ENCODE measurements at regions not wholly inside any gene's neighbourhood (a gene's known extent, or its start where the extent isn't known, plus 50 kb on each side); places are given as distances from the start of the nearest gene placed in this dataset.

- no peaks in the 10 kb centered on the region; the same call in 1 of the 2 replicates for H3K36me3 Mint-ChIP-seq (ENCODE audit: low read depth)
- no peak for DNase-seq
- H3K9me3 Mint-ChIP-seq, result 0 out of 2 replicates have a peak, but pooled peaks cover 6% of the 10 kb centered on the region
- no peak overlapping the region for H3K4me3 Mint-ChIP-seq
- peaks cover 7% of the 10 kb centered on the region for H3K27me3 Mint-ChIP-seq (ENCODE audit: insufficient read depth)
- no peak for TF ChIP-seq CTCF (IDR thresholded peaks at IDR 0.05)
- H3K27ac Mint-ChIP-seq, result no peak overlapping the region
- no peaks in the 10 kb centered on the region for H3K4me1 Mint-ChIP-seq (ENCODE audit: low read depth)
Observed at GRCh38 chr2:217491271-217491670, 511.5 kb downstream of the TNS1 start.

GRCh38 chr2:217489145-217489960, 513.4 kb downstream of the TNS1 start:
- no peak for DNase-seq
- Mint-ChIP-seq H3K36me3 (ENCODE audit: low read depth) (no peaks in the 10 kb centered on the region; the same call in 1 of the 2 replicates), H3K4me1 (ENCODE audit: low read depth) (no peaks in the 10 kb centered on the region), H3K27ac (no peak overlapping the region), H3K27me3 (ENCODE audit: insufficient read depth) (peaks cover 7% of the 10 kb centered on the region), H3K9me3 (0 out of 2 replicates have a peak, but pooled peaks cover 6% of the 10 kb centered on the region), H3K4me3 (no peak overlapping the region)
- no peak for TF ChIP-seq CTCF (IDR thresholded peaks at IDR 0.05)

- no peaks in the 10 kb centered on the region for H3K36me3 Mint-ChIP-seq (ENCODE audit: low read depth)
- H3K9me3 Mint-ChIP-seq, result no peaks in the 10 kb centered on the region; the same call in 1 of the 2 replicates
- no peak for TF ChIP-seq CTCF (IDR thresholded peaks at IDR 0.05)
- H3K4me3 Mint-ChIP-seq, result no peak overlapping the region
- H3K27ac Mint-ChIP-seq, result no peak overlapping the region
- H3K4me1 Mint-ChIP-seq (ENCODE audit: low read depth), result peaks cover 8% of the 10 kb centered on the region; the same call in 1 of the 2 replicates
- no peak for DNase-seq
- peaks cover 3% of the 10 kb centered on the region; the same call in 1 of the 2 replicates for H3K27me3 Mint-ChIP-seq (ENCODE audit: insufficient read depth)
Observed at GRCh38 chr2:217484046-217484445, 518.7 kb downstream of the TNS1 start.

GRCh38 chr2:217482056-217482710, 520.6 kb downstream of the TNS1 start:
- no peak overlapping the region for H3K27ac Mint-ChIP-seq
- H3K27me3 Mint-ChIP-seq (ENCODE audit: insufficient read depth), result peaks cover 3% of the 10 kb centered on the region; the same call in 1 of the 2 replicates
- TF ChIP-seq CTCF (IDR thresholded peaks at IDR 0.05), result no peak
- DNase-seq, result no peak
- H3K4me1 Mint-ChIP-seq (ENCODE audit: low read depth), result peaks cover 8% of the 10 kb centered on the region; the same call in 1 of the 2 replicates
- H3K4me3 Mint-ChIP-seq, result no peak overlapping the region
- H3K9me3 Mint-ChIP-seq, result no peaks in the 10 kb centered on the region; the same call in 1 of the 2 replicates
- no peaks in the 10 kb centered on the region for H3K36me3 Mint-ChIP-seq (ENCODE audit: low read depth)

GRCh38 chr2:217481577-217481976, 521.2 kb downstream of the TNS1 start:
- Mint-ChIP-seq H3K4me3 (no peak overlapping the region), H3K4me1 (ENCODE audit: low read depth) (peaks cover 8% of the 10 kb centered on the region; the same call in 1 of the 2 replicates), H3K36me3 (ENCODE audit: low read depth) (no peaks in the 10 kb centered on the region), H3K9me3 (no peaks in the 10 kb centered on the region; the same call in 1 of the 2 replicates), H3K27me3 (ENCODE audit: insufficient read depth) (peaks cover 3% of the 10 kb centered on the region), H3K27ac (no peak overlapping the region)
- TF ChIP-seq CTCF (IDR thresholded peaks at IDR 0.05), result no peak
- no peak for DNase-seq

Measured in HFFc6 (cell line).